GM21360 (cell line): ENCODE measurements at regions not wholly inside any gene's neighbourhood (a gene's known extent, or its start where the extent isn't known, plus 50 kb on each side); places are given as distances from the start of the nearest gene placed in this dataset.
"Not testable (repeated sequence)": the region's sequence is repeated elsewhere in the genome, so short reads cannot be mapped to it uniquely, and the experiment has no call there.

Experiments
- ATAC-seq: cut with Tn5 transposase; IDR thresholded peaks from one replicate; pipeline ENCODE4 v1.9.1; 2021; ENCODE audit warnings: mild to moderate bottlenecking, moderate library complexity; ENCODE audit not compliant: unreplicated experiment

DNA sequence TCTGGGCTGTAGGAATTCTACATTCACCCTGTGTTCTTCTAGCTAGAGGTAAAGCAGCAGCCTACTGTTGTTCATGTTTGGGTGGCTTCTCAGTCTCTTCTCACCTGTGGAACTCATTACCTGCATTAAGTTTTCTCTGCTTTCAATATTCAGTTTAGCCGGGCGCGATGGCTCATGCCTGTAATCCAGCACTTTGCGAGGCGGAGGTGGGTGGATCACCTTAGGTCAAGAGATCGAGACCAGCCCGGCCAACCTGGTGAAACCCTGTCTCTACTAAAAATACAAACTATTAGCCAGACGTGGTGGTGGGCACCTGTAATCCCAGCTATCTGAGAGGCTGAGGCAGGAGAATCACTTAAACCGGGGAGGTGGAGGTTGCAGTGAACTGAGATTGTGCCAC, 139.8 kb upstream of the UBE2E3 start:
- ATAC-seq: no peak

DNA sequence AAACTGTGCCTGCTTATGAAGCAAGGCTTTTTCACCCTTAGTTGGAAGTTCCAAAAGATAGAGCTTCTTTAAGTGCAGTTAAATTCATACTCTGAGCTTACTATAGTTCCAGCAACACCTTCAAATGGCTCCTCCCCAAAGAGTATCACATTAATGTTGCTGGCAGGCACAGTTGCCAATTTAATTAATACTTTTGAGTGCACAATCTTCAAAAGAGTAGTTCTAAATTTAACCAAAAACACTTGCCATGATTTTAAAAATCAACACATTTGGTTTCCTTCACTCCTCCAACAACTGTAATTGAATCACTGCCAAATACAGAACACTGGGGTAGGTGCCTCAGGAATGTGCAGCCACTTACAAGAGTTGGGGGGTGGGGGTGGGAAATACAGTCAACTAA, 150.6 kb upstream of the UBE2E3 start:
- ATAC-seq: no peak

DNA sequence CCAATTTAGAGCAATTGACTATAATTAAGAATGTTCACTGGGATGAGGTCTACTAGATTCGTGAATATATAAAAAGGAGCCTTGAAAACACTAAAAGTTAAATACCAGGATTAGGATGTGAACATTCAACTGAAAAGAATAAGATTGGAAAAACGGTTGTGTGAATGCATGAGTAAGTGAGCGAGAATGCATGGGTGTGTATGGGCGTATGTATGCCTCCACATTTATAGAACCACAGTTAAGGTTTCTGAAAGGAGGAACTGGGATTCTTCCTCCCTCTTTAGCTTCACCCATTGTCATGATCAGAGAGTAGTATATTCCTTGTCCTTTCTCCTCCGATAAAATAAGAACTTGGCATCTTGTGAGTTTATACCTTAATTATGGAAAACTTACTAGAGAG, 151.1 kb upstream of the UBE2E3 start:
- ATAC-seq: no peak

DNA sequence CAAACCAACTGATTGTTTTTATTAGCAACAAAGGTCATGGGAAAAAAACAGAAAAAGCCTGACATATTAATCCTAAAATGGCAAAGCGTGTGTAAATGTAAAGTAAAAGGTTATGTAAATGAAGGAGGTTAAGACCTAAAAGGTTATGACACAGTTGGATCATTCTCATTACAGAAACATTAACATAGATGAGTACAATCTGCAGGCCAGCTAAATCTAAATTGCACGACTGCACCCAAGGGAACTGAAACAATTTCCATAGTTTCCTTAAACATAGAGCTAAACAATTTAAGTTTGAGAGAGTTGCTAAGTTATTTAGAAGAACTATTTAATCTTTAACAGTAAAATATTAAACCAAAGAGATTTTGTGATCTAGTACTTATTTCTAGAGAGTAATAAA, 151.6 kb upstream of the UBE2E3 start:
- ATAC-seq: no peak

DNA sequence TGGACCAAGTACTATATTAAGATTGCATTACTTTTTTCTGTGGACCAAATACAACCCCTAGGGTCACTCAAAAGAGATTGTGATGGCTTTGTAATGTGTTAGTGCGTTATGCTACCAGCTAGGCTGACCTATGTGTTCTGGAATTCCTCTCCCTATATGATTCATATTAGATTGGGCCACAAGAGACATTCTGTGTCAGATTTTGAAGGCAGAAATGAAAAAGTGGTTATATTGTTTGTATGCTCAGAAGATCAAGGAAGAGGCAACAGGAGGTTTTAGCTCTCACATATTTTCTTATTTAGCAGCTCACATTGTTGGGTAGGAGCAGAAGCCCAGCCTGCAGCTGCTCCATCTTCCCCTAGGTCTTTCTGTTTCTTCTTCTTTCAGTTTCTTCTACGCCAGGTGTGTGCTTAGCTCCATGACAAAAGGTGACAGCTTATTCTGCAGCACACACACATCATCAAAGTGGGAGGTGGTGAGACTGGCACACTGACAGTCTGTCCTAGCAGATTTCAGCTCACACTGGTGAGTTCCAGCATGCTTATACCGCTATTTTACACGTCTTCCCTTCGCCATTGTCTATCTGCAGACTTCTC, 156.8 kb upstream of the UBE2E3 start:
- no peak for ATAC-seq

DNA sequence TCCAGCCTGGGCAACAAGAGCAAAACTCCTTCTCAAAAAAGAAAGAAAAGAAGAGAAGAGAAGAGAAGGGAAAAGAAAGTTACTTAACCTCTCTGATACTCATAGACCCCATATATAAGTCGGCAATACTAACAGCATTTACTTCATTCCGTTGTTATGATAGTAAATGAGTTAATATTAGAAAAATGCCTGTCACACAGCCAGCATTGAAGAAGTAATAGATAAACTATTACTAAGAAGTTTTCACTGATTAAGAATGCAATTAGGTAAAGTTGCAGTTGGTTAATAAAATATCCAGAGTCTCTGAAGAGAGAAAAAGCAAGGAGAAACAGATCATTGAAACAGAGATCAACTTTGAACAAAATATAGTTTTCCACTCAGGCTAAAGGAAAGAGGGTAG, 161.3 kb upstream of the UBE2E3 start:
- ATAC-seq: no peak

DNA sequence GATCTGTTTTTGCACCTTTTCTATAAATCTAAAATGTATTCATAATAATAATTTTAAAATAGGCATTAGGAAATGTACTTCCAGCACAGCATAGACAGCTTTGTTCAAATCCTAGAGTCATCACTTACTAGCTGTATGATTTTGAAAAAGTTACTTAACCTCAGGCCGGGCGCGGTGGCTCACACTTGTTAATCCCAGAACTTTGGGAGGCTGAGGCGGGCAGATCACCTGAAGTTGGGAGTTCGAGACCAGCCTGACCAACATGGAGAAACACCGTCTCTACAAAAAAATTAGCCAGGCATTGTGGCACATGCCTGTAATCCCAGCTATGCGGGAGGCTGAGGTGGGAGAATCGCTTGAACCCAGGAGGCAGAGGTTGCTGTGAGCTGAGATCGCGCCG, 161.7 kb upstream of the UBE2E3 start:
- not testable (repeated sequence) for ATAC-seq

DNA sequence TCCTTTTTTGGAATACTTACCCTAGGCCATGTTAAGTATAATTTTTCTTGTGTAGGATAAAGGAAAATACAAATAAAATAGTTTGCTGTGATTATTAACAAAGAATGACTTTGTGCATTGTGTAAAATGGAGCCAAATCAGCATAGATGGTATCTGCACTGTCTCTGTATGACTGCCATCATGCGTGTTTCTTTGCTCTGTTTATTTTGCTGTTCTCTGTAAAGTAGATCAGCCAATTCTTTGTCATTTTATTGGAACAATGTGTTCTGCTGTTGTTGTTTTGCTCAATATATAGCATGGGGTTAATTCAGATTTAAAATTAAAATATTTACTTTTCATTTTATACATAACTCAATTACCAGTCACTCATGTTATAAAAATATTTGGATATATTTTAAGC, 181.3 kb upstream of the UBE2E3 start:
- no peak for ATAC-seq

DNA sequence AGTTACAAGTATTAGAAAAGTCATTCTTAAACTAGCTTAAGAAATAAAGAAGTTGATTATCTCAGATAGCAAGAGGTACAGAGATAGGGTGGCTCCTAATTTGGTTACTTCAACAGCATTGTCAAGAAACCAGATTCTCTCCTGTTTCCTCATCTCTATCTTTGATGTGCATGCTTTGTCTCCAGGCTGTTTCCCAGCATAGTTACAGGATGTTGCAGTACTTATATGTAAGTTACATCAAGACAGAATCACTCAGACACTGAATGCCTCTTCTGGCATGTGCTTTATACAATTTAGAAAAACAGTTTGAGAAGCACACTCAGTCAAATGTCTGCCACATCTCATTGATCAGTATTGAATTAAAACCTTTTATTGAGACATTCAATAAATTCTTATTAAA, 189.5 kb upstream of the UBE2E3 start:
- no peak for ATAC-seq

DNA sequence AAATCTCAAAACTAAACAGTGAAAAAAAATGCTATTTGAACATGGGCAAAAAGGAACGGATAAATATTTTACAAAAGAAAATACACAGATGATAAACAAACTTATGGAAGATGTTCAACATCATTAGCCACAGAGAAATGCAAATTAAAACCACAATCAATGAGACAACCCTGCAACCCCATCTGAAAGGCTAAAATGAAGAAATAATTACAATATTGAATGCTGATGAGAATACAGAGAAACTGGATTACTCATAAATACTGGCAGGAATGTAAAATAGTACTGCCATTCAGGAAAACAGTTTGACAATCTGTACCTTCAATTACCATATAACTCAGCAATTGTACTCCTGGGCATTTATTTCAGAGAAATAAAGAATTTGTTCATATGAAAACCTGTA, 193.1 kb upstream of the UBE2E3 start:
- no peak for ATAC-seq

DNA sequence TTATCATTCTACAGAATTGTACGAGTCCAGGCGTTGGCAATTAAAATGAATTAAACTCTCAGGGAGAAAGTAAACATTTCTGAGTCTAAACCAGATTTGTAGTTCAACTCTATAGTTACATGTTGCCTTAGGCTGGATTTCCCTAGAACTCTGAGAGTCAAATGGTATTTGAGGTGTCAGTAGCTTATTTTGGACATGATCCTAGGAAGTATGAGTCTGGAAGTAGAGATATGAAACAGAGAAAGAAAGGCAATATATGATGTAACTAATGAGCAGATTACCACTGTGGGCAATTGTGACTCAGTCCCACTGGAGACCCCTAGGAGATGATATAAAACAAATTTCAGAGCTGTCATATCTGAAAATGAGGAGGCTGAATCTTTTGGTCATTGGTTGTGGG, 199.1 kb upstream of the UBE2E3 start:
- no peak for ATAC-seq

DNA sequence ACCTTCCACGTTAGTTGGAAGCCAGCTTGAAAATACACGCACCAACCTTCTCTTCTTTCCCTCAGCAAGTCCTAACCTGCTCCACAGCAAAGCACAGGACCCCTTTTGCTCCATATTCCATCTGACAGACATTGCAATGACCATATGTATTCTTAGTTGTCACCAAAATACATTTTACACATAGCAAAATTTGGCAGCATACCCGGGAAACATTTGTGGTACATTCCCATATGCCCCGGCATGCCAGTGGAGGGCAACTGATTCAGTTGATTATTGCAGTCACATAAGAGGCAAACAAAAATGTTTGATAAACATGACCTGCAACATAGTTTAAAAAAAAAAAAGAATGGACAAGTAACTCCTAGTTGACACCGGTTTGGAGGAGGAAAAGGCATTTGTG, 202.1 kb upstream of the UBE2E3 start:
- ATAC-seq: no peak

DNA sequence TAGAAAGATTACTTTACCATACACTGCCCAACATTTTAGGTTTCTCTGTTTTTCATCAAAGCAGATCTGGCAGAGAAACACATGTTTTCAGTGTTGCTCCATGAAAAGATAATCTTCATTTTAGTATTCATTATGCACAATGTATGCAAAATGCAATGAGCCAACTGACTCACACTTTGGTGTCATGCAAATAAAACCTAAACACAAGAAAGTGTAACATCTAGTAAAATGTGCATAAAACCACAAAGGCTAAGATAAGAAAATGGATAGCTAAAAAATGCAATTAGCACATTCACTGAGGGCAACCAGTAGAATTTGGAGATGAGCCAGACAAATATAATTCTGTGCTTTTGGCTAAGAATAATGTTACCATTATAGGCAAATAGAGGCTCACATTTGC, 203.5 kb upstream of the UBE2E3 start:
- no peak for ATAC-seq

DNA sequence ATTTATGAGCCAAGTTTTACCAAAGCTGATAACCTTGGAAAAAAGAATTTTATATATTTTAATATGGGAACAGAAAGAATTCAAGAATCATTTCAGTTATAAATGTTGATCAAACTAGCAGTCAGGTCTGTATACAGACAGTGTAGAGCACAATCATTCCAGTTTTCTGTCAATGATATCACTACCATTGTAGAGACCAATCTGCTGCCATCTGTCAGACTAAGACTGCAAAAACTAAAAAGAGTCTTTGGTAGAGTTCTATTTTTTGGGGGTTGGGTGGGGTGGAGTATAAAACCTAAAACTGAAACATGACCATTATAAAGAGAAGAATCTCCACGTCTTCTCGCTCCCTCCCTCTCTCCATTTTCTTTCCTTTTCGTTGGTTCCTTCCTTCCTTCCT, 204.7 kb upstream of the UBE2E3 start:
- ATAC-seq: no peak

DNA sequence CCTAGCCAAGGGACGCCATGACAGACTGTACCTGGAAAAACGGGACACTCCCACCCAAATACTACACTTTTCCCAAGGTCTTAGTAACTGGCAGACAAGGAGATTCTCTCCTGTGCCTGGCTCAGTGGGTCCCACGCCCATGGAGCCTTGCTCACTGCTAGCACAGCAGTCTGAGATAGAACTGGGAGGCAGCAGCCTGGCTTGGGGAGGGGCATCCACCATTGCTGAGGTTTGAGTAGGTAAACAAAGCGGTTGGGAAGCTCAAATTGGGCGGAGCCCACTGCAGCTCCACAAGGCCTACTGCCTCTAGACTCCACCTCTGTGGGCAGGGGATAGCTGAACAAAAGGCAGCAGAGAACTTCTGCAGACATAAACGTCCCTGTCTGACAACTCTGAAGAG, 215.1 kb upstream of the UBE2E3 start:
- not testable (repeated sequence) for ATAC-seq

DNA sequence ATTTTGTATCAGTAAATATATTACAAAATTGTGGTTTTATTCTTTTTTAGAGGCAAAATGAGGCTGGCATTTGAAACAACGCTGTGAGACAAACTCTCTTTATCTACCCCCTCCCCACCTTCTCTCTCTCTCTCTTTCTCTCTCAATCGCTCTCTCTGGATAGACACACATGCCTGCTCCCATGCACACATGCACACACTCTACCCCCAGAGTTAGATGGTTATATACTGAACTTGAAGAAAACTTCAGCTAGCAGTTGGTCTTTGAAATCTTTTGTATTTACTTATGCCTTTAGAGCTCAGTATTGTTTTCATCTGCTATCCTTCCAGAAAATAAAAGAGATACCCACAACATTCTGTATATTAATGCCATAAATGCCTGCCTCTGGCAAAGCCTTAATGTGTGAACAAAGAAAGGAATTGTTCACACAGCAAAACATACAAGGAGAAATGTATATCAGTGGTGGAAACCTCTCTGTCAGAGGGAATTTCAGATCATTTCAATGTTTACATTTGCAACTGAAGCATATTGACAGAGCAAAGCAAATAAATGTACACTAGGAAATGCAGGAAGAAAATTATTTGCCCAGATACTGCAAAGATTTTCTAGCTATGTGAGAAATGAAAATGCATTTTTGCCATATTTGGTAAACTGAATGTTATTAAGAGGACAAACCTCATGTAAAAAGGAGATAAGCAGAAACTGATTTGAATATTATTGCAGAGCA, 217.0 kb upstream of the UBE2E3 start:
- ATAC-seq: no peak

DNA sequence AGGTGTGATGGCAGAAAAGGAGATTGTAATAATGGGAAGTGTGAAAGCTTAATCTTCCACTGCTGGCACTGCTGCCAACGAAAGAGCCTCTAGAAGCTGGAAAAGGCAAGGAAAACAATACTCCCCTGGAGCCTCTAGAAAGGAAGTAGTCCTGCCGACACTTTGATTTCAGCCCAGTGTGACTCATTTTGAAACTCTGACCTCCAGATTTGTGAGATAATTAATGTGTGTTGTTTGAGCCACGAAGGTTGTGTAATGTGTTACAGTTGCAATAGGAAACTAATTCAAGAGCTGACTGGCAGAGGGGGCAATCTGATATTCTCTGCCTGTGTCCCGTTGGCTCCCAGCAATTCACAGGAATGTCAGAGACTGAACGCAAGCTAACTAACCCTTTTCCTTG, 219.2 kb upstream of the UBE2E3 start:
- no peak for ATAC-seq

DNA sequence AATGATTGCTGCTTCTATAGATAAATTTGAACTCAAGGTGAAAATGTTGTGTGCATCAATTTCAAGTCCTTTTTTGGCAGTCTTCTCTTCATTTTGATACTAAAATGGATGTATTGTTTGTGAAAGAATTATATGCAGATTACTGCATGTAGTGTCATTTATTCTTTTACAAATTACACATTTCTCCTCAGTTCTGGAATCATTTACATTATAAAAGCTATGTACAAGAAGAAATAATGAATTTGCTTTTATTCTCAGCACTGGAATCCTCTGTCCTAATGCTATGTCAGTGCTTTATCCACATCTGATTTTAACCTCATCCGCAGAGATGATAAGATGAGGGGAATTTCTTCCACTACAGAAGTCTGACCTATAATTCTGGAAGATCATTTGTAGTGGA, 220.8 kb upstream of the UBE2E3 start:
- no peak for ATAC-seq

DNA sequence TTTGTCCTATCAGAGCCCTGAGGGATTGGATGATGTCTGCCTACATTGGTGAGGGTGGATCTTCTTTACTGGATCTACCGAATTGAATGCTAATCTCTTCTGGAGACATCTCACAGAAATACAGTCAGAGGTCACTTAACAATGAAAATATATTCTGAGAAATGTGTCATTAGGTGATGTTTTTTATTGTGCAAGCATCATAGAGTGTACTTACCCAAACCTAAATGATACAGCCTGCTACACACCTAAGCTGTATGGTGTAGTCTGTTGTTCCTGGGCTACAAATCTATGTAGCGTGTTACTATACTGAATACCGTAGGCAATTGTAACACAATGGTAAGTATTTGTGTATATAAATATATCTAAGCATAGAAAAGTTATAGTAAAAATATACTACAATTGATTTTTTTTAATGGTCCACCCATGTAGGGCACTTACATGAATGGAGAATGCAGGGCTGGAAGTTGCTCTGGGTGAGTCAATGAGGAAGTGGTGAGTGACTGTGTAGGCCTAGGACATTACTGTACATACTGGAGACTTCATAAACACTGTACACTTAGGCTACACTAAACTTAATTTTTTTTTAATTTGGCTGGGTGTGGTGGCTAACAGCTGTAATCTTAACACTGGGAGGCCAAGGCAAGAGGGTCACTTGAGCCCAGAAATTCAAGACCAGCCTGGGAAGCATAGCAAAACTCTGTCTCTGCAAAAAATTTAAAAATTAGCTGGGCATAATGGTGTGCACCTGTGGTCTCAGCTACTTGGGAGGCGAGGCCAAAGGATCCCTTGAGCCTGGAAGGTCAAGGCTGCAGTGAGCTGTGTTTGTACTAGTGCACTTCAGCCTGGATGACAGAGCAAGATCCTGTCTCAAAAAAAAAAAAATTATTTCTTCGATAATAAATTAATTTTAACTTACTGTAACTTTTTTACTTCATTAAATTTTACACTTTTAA, 226.3 kb upstream of the UBE2E3 start:
- ATAC-seq: no peak

DNA sequence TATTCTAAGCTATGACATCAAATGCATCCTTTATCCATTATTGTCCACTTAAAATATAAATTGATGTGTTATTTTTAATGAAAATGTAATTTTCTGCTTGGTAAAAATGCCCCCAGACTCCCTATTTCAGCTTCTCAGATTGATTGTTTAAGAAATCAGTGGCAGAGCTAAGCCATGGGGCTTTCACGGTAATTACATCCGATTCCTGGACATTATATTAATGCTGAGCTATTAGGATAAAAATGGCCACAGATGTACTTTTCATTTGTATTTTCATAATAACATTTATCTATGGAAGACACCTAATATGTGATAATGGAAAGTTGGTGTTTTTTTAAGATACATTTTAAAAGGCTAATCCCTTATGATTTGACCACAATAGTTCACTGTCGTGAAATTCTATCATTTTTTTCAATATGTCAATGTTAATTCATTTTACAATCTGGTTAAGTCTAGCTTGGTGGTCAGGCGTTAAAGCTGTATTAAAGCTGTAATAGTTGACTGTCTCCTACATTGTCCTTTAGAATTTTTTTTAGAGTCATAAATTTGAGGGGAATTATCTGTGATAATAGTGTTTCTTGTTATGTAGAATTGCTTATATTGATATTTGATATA, 229.0 kb upstream of the UBE2E3 start:
- no peak for ATAC-seq

DNA sequence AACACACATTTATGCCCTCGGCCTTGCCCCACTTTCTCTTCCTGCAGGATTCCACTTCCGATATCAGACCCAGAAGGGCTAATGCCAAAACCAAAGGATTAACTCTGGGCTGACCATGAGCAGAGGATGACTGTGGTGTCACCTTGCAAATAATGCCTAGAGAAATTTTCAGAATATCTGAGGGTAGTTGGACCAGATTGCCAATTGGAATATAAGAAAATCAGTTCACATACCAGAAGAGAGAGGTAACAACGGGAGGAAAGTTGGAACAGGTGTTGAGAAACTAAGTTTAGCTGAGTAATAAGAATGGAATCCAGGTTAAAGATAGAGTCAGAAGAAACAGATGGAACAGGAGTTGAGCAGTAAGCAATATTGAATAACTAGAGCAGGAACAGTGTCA, 232.7 kb upstream of the UBE2E3 start:
- no peak for ATAC-seq
